A673 (cell line): ENCODE measurements at regions not wholly inside any gene's neighbourhood (a gene's known extent, or its start where the extent isn't known, plus 50 kb on each side); places are given as distances from the start of the nearest gene placed in this dataset.

Experiments used
- CTCF ChIP-seq: fragments of 300-800, 200-600 bp; sonication (generic); conservative IDR thresholded peaks from 2 replicates; pipeline ENCODE4 v1.5.1; 2017; ENCODE audit warnings: low read depth, mild to moderate bottlenecking, antibody characterized with exemption, low read length, moderate library complexity, mixed read lengths
- EZH2 ChIP-seq: fragments of 200-600 bp; sonication (generic); IDR thresholded peaks from 2 replicates; pipeline ENCODE4 v1.6.1; 2017; ENCODE audit warnings: borderline replicate concordance, low read depth, mild to moderate bottlenecking, mixed read lengths, antibody characterized with exemption, low read length; ENCODE audit not compliant: poor library complexity, severe bottlenecking

- no peak for TF ChIP-seq CTCF
- no peak for TF ChIP-seq EZH2
These were observed 158.7 kb downstream of the MOBP start for GRCh38 chr3:39626198-39626597.
